CD14-positive monocyte (primary cell): ENCODE measurements at regions not wholly inside any gene's neighbourhood (a gene's known extent, or its start where the extent isn't known, plus 50 kb on each side); places are given as distances from the start of the nearest gene placed in this dataset.

Experiments
- DNase-seq, 3 donors: peaks; one replicate each; pipeline ENCODE4 v3.0.0-alpha.2; 2011 to 2022
- H2AFZ ChIP-seq: 2 replicates; pipeline ENCODE4 v1.6.0; 2012; ENCODE audit warnings: mild to moderate bottlenecking, low read depth, low read length, inconsistent platforms; ENCODE audit not compliant: insufficient read depth, poor library complexity, severe bottlenecking
- H3K27ac ChIP-seq, 2 donors: 1 replicate in 1 of 2; 2 replicates in 1 of 2; pipeline ENCODE4 v1.5.1; 2012 to 2013; ENCODE audit warnings: low read length in 2 of 2, control low read depth in 1 of 2, inconsistent platforms in 1 of 2, low read depth in 1 of 2, mild to moderate bottlenecking in 1 of 2
- H3K27me3 ChIP-seq, 2 donors: one replicate each; pipeline versions ENCODE4 v1.6.0 to v1.6.1; 2011 to 2013; ENCODE audit warnings: low read length in 2 of 2; ENCODE audit not compliant: control insufficient read depth in 2 of 2, insufficient read depth in 2 of 2
- H3K36me3 ChIP-seq, 2 donors: replicated peaks in 1 of 2; 1 replicate in 1 of 2; 2 replicates in 1 of 2; pipeline versions ENCODE4 v1.5.1 to v1.6.1; 2012 to 2013; ENCODE audit warnings: low read length in 2 of 2, control low read depth in 1 of 2, inconsistent platforms in 1 of 2, mild to moderate bottlenecking in 1 of 2; ENCODE audit not compliant: insufficient read depth in 2 of 2, control insufficient read depth in 1 of 2
- H3K4me1 ChIP-seq, 2 donors: 1 replicate in 1 of 2; 2 replicates in 1 of 2; pipeline versions ENCODE4 v1.5.1 to v1.6.1; 2012 to 2013; ENCODE audit warnings: low read length in 2 of 2, control low read depth in 1 of 2, inconsistent platforms in 1 of 2, mild to moderate bottlenecking in 1 of 2, moderate library complexity in 1 of 2; ENCODE audit not compliant: insufficient read depth in 2 of 2, control insufficient read depth in 1 of 2
- H3K4me2 ChIP-seq: replicated peaks from 2 replicates; pipeline ENCODE3; 2012; ENCODE audit warnings: low read length, moderate library complexity, mild to moderate bottlenecking; ENCODE audit not compliant: poor library complexity, severe bottlenecking; ENCODE audit errors: extremely low read depth
- H3K4me3 ChIP-seq, 3 experiments: fragments of 200-600 bp in 1 of 3; sonication (generic) in 1 of 3; replicated peaks in 1 of 3; 1 replicate in 2 of 3; 2 replicates in 1 of 3; pipeline ENCODE4 v1.5.1; 2011 to 2013; ENCODE audit warnings: low read length in 3 of 3, mild to moderate bottlenecking in 3 of 3, control low read depth in 2 of 3, low read depth in 2 of 3, inconsistent platforms in 1 of 3, moderate library complexity in 1 of 3
- H3K79me2 ChIP-seq: 2 replicates; pipeline ENCODE4 v1.6.0; 2012; ENCODE audit warnings: mild to moderate bottlenecking, control low read depth, inconsistent platforms, low read length, moderate library complexity; ENCODE audit not compliant: insufficient read depth
- H3K9ac ChIP-seq: 2 replicates; pipeline ENCODE4 v1.6.0; 2017; ENCODE audit warnings: low read length, mild to moderate bottlenecking; ENCODE audit not compliant: insufficient read depth, poor library complexity, severe bottlenecking
- H3K9me3 ChIP-seq, 2 donors: replicated peaks in 1 of 2; 1 replicate in 1 of 2; 2 replicates in 1 of 2; pipeline versions ENCODE4 v1.5.1 to v1.6.1; 2012 to 2013; ENCODE audit warnings: low read length in 2 of 2, control low read depth in 1 of 2; ENCODE audit not compliant: control insufficient read depth in 1 of 2, insufficient read depth in 1 of 2
- H4K20me1 ChIP-seq: 2 replicates; pipeline ENCODE4 v1.6.0; 2012; ENCODE audit warnings: mild to moderate bottlenecking, low read length, control low read depth, moderate library complexity; ENCODE audit not compliant: insufficient read depth
- H3K27ac Mint-ChIP-seq, 7 donors: one replicate each; pipeline ENCODE4 v1.8.0; 2020; ENCODE audit warnings: mild to moderate bottlenecking in 7 of 7, mixed read lengths in 7 of 7, moderate library complexity in 6 of 7, inconsistent platforms in 2 of 7
- H3K27me3 Mint-ChIP-seq, 3 donors: one replicate each; pipeline ENCODE4 v1.8.0; 2021 to 2022; ENCODE audit warnings: low read depth in 3 of 3, mild to moderate bottlenecking in 3 of 3, mixed read lengths in 3 of 3, moderate library complexity in 3 of 3, inconsistent platforms in 1 of 3
- H3K36me3 Mint-ChIP-seq, 2 donors: one replicate each; pipeline ENCODE4 v1.8.0; 2020; ENCODE audit warnings: mixed read lengths in 2 of 2, inconsistent platforms in 1 of 2, mild to moderate bottlenecking in 1 of 2
- H3K4me1 Mint-ChIP-seq: one replicate; pipeline ENCODE4 v1.8.0; 2020; ENCODE audit warnings: mild to moderate bottlenecking, mixed read lengths
- H3K4me3 Mint-ChIP-seq, 2 donors: one replicate each; pipeline ENCODE4 v1.8.0; 2020; ENCODE audit warnings: mild to moderate bottlenecking in 2 of 2, mixed read lengths in 2 of 2, moderate library complexity in 1 of 2
- H3K9me3 Mint-ChIP-seq, 7 donors: one replicate each; pipeline ENCODE4 v1.8.0; 2020 to 2022; ENCODE audit warnings: mixed read lengths in 7 of 7, mild to moderate bottlenecking in 6 of 7, moderate library complexity in 6 of 7, inconsistent platforms in 2 of 7
- WGBS: methylation state at CpG from one replicate; pipeline ENCODE4 v1.1.5; 2013; ENCODE audit warnings: missing lambda C conversion rate; ENCODE audit not compliant: insufficient coverage; 5-methylcytosine and 5-hydroxymethylcytosine counted together
- intact Hi-C, 2 donors: fragments of 100-400 bp; cut with micrococcal nuclease; formaldehyde crosslinking; loops; one replicate each; pipeline versions ENCODE4 v1.15.0 to v1.15.1; 2023
- TF ChIP-seq, protein P1 (sequence below): fragments of 200-600 bp; IDR thresholded peaks from one replicate; pipeline ENCODE4 v1.8.0; 2022; ENCODE audit warnings: antibody characterized with exemption, mild to moderate bottlenecking

DNA sequence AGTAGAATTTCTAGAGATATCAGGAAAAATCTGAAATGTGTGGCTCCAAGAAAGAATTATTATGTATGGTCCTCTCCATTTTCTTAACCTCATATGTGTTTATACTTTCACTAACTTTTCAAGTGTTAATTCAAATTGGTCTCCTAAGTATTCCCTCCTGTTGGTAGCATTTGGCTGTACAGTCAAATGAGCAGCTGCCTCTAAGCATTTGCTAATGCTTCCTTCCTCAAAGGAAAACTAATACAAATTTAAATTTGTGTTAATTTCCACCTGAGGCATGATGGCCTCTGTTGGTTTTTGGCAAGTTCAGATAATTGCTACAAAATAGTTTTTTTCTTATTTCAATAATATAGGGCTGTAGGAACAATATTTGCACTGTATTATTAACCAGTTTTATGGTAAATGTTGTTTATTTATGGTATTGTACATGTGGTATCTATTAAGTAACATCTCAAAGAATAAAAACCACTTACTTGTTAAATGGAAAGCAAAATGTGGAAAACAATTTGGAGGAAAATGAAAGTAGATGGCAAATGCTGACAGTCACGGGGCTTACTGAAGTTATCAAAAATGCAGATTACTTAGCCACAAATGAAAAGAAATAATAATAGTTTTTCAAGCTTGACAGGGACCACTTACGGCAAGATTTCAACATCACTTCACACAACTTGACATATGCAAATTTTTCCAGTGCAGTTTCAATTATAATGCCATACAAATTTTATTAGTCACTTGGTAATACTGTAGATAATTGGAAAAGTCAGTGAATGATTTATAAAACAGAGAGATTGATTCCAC lies 299.3 kb upstream of the MEOX2 start:
- DNase-seq = no peak
- Histone ChIP-seq H3K9ac (no peak overlapping the region), H3K36me3 (no peaks in the 10 kb centered on the region), H3K4me1 (no peaks in the 10 kb centered on the region), H3K27me3 (no peaks in the 10 kb centered on the region), H3K9me3 (no peaks in the 10 kb centered on the region), H4K20me1 (no peaks in the 10 kb centered on the region), H2AFZ (no peak overlapping the region), H3K79me2 (no peaks in the 10 kb centered on the region), H3K27ac (no peak overlapping the region), H3K4me3 (no peak overlapping the region), H3K4me2 (no peak overlapping the region)
- TF ChIP-seq, protein P1, sequence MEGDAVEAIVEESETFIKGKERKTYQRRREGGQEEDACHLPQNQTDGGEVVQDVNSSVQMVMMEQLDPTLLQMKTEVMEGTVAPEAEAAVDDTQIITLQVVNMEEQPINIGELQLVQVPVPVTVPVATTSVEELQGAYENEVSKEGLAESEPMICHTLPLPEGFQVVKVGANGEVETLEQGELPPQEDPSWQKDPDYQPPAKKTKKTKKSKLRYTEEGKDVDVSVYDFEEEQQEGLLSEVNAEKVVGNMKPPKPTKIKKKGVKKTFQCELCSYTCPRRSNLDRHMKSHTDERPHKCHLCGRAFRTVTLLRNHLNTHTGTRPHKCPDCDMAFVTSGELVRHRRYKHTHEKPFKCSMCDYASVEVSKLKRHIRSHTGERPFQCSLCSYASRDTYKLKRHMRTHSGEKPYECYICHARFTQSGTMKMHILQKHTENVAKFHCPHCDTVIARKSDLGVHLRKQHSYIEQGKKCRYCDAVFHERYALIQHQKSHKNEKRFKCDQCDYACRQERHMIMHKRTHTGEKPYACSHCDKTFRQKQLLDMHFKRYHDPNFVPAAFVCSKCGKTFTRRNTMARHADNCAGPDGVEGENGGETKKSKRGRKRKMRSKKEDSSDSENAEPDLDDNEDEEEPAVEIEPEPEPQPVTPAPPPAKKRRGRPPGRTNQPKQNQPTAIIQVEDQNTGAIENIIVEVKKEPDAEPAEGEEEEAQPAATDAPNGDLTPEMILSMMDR = no peak
- no peak overlapping the region for H3K4me3 Mint-ChIP-seq
- H3K27ac Mint-ChIP-seq = no peak overlapping the region
- H3K36me3 Mint-ChIP-seq = no peaks in the 10 kb centered on the region
- no peaks in the 10 kb centered on the region for H3K27me3 Mint-ChIP-seq
- peaks cover 0 to 2% (median 0%) of the 10 kb centered on the region in 7 donors for H3K9me3 Mint-ChIP-seq
- H3K4me1 Mint-ChIP-seq = no peaks in the 10 kb centered on the region
- intact Hi-C loops = no loop called here
- WGBS = no CpG with 5 or more reads among the region's 2 CpGs

DNA sequence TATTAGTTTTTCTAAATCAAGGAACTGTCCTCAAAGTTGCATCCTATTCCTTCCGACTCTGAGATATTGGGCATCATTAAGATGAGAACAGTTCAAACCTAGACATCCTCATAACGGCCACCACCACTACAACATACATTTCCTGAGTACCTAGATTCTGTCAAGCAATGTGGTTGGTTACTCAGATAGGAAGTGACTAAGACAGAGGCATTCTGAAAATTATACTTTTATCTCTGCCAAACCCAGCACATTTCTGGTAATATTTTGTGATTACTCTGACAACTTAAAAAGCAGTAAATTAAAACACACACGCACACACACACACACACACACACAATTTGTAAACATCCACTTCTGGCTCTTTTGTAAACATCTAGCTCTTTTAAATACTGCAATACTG lies 291.2 kb upstream of the MEOX2 start:
- H3K9me3 Mint-ChIP-seq = peaks cover 0 to 2% (median 0%) of the 10 kb centered on the region in 7 donors
- H3K4me3 ChIP-seq = no peak overlapping the region
- H4K20me1 ChIP-seq = no peaks in the 10 kb centered on the region
- no peaks in the 10 kb centered on the region for H3K36me3 Mint-ChIP-seq
- no peaks in the 10 kb centered on the region for H3K27me3 Mint-ChIP-seq
- no peak overlapping the region for H2AFZ ChIP-seq
- H3K4me3 Mint-ChIP-seq = no peak overlapping the region
- no peak overlapping the region for H3K4me2 ChIP-seq
- TF ChIP-seq, protein P1 = no peak
- peaks cover 9 to 16% of the 10 kb centered on the region in 2 donors for H3K4me1 ChIP-seq
- H3K9me3 ChIP-seq = no peaks in the 10 kb centered on the region
- H3K36me3 ChIP-seq = no peaks in the 10 kb centered on the region
- WGBS = 17% methylated on average over 1 of the region's 3 CpGs
- H3K27me3 ChIP-seq = no peaks in the 10 kb centered on the region
- no peak for DNase-seq
- H3K27ac ChIP-seq = no peak overlapping the region
- no peak overlapping the region for H3K27ac Mint-ChIP-seq
- H3K79me2 ChIP-seq = no peaks in the 10 kb centered on the region
- H3K9ac ChIP-seq = no peak overlapping the region
- H3K4me1 Mint-ChIP-seq = peaks cover 8% of the 10 kb centered on the region
- intact Hi-C loops = no loop called here
